HepG2 (cell line): ENCODE measurements at regions not wholly inside any gene's neighbourhood (a gene's known extent, or its start where the extent isn't known, plus 50 kb on each side); places are given as distances from the start of the nearest gene placed in this dataset.

Source experiments
- ATAC-seq: fragments of 200-7000 bp; cut with Tn5 transposase; 3 replicates; pipeline ENCODE4 v1.9.1; 2020; ENCODE audit warnings: mild to moderate bottlenecking, moderate library complexity
- BruUV-seq: library from RNA; stranded (reverse); fragments of 400-500 nt; replicated peaks from 2 replicates; lab custom pipeline; 2021; lab: Mats Ljungman, UMichigan
- CTCF ChIA-PET: fragments of 300-600 bp; formaldehyde crosslinking; extraction: SDS; loops from one replicate; lab custom pipeline; 2021; ENCODE audit warnings: low total read pairs, inconsistent platforms, low intra/inter-chr PET ratio; lab: Yijun Ruan, JAX
- POLR2A ChIA-PET: fragments of 350-600 bp; sonication (Branson Sonifier 250); formaldehyde crosslinking; loops from one replicate; lab custom pipeline; 2020; ENCODE audit warnings: antibody characterized with exemption, inconsistent platforms; lab: Yijun Ruan, JAX
- DNase-seq: peaks from one replicate; pipeline ENCODE4 v3.0.0-alpha.2; 2015; ENCODE audit warnings: low spot score
- FAIRE-seq: peaks from 3 replicates; lab custom pipeline; 2011; peaks lifted over from hg19 to GRCh38; lab: Jason Lieb, UNC
- H2AFZ ChIP-seq: one replicate; pipeline ENCODE4 v1.6.1; 2011; ENCODE audit warnings: low read length, inconsistent platforms
- H3K27ac ChIP-seq: fragments of 300-600 bp; 3 replicates; pipeline ENCODE4 v1.8.0; 2011; ENCODE audit warnings: mixed run types, mild to moderate bottlenecking, mixed read lengths, low read length, inconsistent platforms; ENCODE audit not compliant: insufficient read depth; ENCODE audit errors: extremely low read length
- H3K27me3 ChIP-seq, 2 experiments: fragments of 200-600 bp in 1 of 2; 2 replicates in 1 of 2; 3 replicates in 1 of 2; pipeline versions ENCODE4 v1.6.0 to v1.8.0; 2011; ENCODE audit warnings: low read length in 2 of 2, mild to moderate bottlenecking in 2 of 2, moderate library complexity in 2 of 2, inconsistent platforms in 1 of 2; ENCODE audit not compliant: insufficient read depth in 2 of 2, control insufficient read depth in 1 of 2
- H3K36me3 ChIP-seq, 2 experiments: fragments of 200-600 bp in 1 of 2; replicated peaks in 1 of 2; 2 replicates in 1 of 2; 3 replicates in 1 of 2; pipeline versions ENCODE4 v1.5.1 to v1.8.0; 2011; ENCODE audit warnings: low read length in 2 of 2, inconsistent platforms in 1 of 2; ENCODE audit not compliant: insufficient read depth in 2 of 2, control insufficient read depth in 1 of 2
- H3K4me1 ChIP-seq: 2 replicates; pipeline ENCODE4 v1.5.1; 2012; ENCODE audit warnings: low read length, inconsistent platforms; ENCODE audit not compliant: insufficient read depth
- H3K4me2 ChIP-seq: 2 replicates; pipeline ENCODE4 v1.6.0; 2011; ENCODE audit warnings: low read depth, low read length, inconsistent platforms
- H3K4me3 ChIP-seq, 3 experiments: fragments of 200-600 bp in 1 of 3; sonication (generic), shearing (Covaris generic) in 1 of 3; replicated peaks in 1 of 3; 2 replicates each; pipeline ENCODE4 v1.5.1; 2011 to 2016; ENCODE audit warnings: low read length in 3 of 3, inconsistent platforms in 2 of 3, low read depth in 2 of 3, mild to moderate bottlenecking in 2 of 3, control low read depth in 1 of 3, mixed read lengths in 1 of 3; ENCODE audit not compliant: insufficient read depth in 1 of 3
- H3K79me2 ChIP-seq: one replicate; pipeline ENCODE4 v1.6.1; 2011; ENCODE audit warnings: low read length, inconsistent platforms; ENCODE audit not compliant: insufficient read depth
- H3K9ac ChIP-seq: 2 replicates; pipeline ENCODE4 v1.6.0; 2011; ENCODE audit warnings: mild to moderate bottlenecking, low read depth, low read length, inconsistent platforms; ENCODE audit not compliant: insufficient read depth
- H3K9me3 ChIP-seq: 2 replicates; pipeline ENCODE4 v1.5.1; 2012; ENCODE audit warnings: mild to moderate bottlenecking, low read length
- H4K20me1 ChIP-seq: 2 replicates; pipeline ENCODE4 v1.6.0; 2011; ENCODE audit warnings: inconsistent platforms, mild to moderate bottlenecking, low read length, moderate library complexity; ENCODE audit not compliant: insufficient read depth
- CEBPZ ChIP-seq: IDR thresholded peaks from 2 replicates; pipeline ENCODE4 v1.6.1; 2012; ENCODE audit warnings: low read length, improper control_type of control experiment
- CERS6 ChIP-seq: sonication (generic); formaldehyde crosslinking; IDR thresholded peaks from 2 replicates; pipeline ENCODE4 v1.5.0; 2020; ENCODE audit warnings: missing genetic modification reagents
- KDM1A ChIP-seq: IDR thresholded peaks from 2 replicates; pipeline ENCODE4 v1.6.1; 2016; ENCODE audit warnings: missing compliant biosample characterization
- KDM5A ChIP-seq: fragments of 200-600 bp; sonication (generic); IDR thresholded peaks from 2 replicates; pipeline ENCODE4 v1.7.0; 2018; ENCODE audit warnings: antibody characterized with exemption, mild to moderate bottlenecking, low read length, borderline replicate concordance
- POLR2A ChIP-seq, 2 experiments: IDR thresholded peaks; 2 replicates each; pipeline ENCODE4 v1.6.1; 2011; ENCODE audit warnings: low read depth in 2 of 2, low read length in 2 of 2, mild to moderate bottlenecking in 1 of 2, moderate library complexity in 1 of 2; ENCODE audit not compliant: insufficient read depth in 1 of 2
- RERE ChIP-seq: IDR thresholded peaks from 2 replicates; pipeline ENCODE4 v1.6.1; 2016; ENCODE audit warnings: low read depth, missing genetic modification reagents, missing compliant biosample characterization
- REXO4 ChIP-seq: sonication (generic); formaldehyde crosslinking; IDR thresholded peaks from 2 replicates; pipeline ENCODE4 v1.8.0; 2022; ENCODE audit warnings: missing genetic modification reagents, mild to moderate bottlenecking, borderline replicate concordance
- ZNF383 ChIP-seq: sonication (generic); formaldehyde crosslinking; IDR thresholded peaks from 2 replicates; pipeline ENCODE4 v1.4.0; 2020; ENCODE audit warnings: missing genetic modification reagents, mild to moderate bottlenecking, borderline replicate concordance
- WGBS: methylation state at CpG from one replicate; pipeline ENCODE4 v1.1.6; 2017; ENCODE audit warnings: low lambda C conversion rate; 5-methylcytosine and 5-hydroxymethylcytosine counted together
- in situ Hi-C: cut with HindIII; loops from 2 replicates; pipeline ENCODE4 v1.10.0; 2017; ENCODE audit warnings: low pct_unique_long_range_greater_than_20kb; ENCODE audit not compliant: extremely low pct_ligation_motif_present
- intact Hi-C: fragments of 100-400 bp; cut with micrococcal nuclease; formaldehyde crosslinking; loops from one replicate; pipeline ENCODE4 v1.10.0; 2022; ENCODE audit not compliant: unreplicated experiment

- Histone ChIP-seq H3K79me2 (no peaks in the 10 kb centered on the region), H3K9me3 (no peaks in the 10 kb centered on the region), H3K9ac (no peak overlapping the region), H2AFZ (no peak overlapping the region), H3K27me3 (no peaks in the 10 kb centered on the region), H3K4me1 (no peaks in the 10 kb centered on the region)
- BruUV-seq = no TSS peak
- FAIRE-seq = no peak
- 16% methylated on average over 4 of the region's 9 CpGs for WGBS
- no peak for ATAC-seq
- CTCF ChIA-PET = no interaction called here
- DNase-seq = no peak
- TF ChIP-seq ZNF383 (CRISPR knock-in tag) (no peak), POLR2A (IDR thresholded peaks at IDR 0.05; ENCODE audit: insufficient read depth in 1 of 2, low read depth in 2 of 2, low read length in 2 of 2) (no peak)
- TF ChIP-seq, all 625 proteins: peak for 0
- Histone ChIP-seq H3K4me3 (no peak overlapping the region), H3K27ac (no peak overlapping the region), H3K4me2 (no peak overlapping the region), H4K20me1 (no peaks in the 10 kb centered on the region), H3K36me3 (no peaks in the 10 kb centered on the region)
- POLR2A ChIA-PET = no interaction called here
- intact Hi-C loops (no loop called here), in situ Hi-C loops (no loop called here)
Observed at GRCh38 chr10:84607523-84607922, 279.1 kb downstream of the CCSER2 start.

DNA sequence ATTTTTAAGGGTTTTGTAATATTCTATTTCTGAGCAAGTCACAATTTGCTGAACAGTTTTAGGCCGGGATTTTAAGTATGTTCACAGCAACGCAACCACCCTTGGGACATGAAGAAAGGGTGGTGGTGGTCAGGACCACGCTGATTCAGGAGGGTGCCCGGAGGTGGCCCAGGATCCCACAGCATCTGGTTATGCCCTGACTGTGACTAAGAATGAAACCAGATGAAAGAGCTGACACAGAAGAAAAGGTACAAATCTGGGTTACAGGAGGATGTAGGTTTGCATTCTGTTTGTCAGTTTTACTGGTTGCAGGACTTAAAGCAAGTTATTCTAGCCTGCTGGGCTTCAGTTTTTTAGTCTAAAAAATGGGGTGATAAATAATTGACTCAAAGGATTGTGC, 279.7 kb downstream of the CCSER2 start:
- H3K36me3 ChIP-seq = no peaks in the 10 kb centered on the region
- H3K27me3 ChIP-seq = no peaks in the 10 kb centered on the region
- no peak overlapping the region for H3K9ac ChIP-seq
- H3K9me3 ChIP-seq = no peaks in the 10 kb centered on the region
- no peak overlapping the region for H3K4me3 ChIP-seq
- POLR2A ChIA-PET = no interaction called here
- no peak overlapping the region for H3K4me2 ChIP-seq
- no TSS peak for BruUV-seq
- H3K79me2 ChIP-seq = no peaks in the 10 kb centered on the region
- DNase-seq (no peak), ATAC-seq (no peak), FAIRE-seq (no peak)
- in situ Hi-C loops = no loop called here
- CTCF ChIA-PET = no interaction called here
- H3K27ac ChIP-seq = no peak overlapping the region
- intact Hi-C loops = no loop called here
- no peak overlapping the region for H2AFZ ChIP-seq
- no peaks in the 10 kb centered on the region for H4K20me1 ChIP-seq
- 16% methylated on average over 4 of the region's 4 CpGs for WGBS
- H3K4me1 ChIP-seq = no peaks in the 10 kb centered on the region
- TF ChIP-seq REXO4 (CRISPR knock-in tag) (no peak), KDM1A (CRISPR knock-in tag) (no peak), CERS6 (CRISPR knock-in tag) (no peak), KDM5A (no peak), CEBPZ (no peak), RERE (CRISPR knock-in tag) (no peak)
